Calu3 (cell line): ENCODE measurements at regions not wholly inside any gene's neighbourhood (a gene's known extent, or its start where the extent isn't known, plus 50 kb on each side); places are given as distances from the start of the nearest gene placed in this dataset.
"Not testable (repeated sequence)": the region's sequence is repeated elsewhere in the genome, so short reads cannot be mapped to it uniquely, and the experiment has no call there.

Source experiments
- BruUV-seq: library from RNA; stranded (reverse); fragments of 400-500 nt; replicated peaks from 2 replicates; lab custom pipeline; 2021; lab: Mats Ljungman, UMichigan
- CTCF ChIA-PET: fragments of 300-600 bp; sonication (Branson Sonifier 250); formaldehyde crosslinking; loops from one replicate; lab custom pipeline; 2022; ENCODE audit warnings: antibody characterized with exemption; lab: Charles Lee
- DNase-seq: peaks from one replicate; pipeline ENCODE4 v3.0.0; 2022
- H3K27ac Mint-ChIP-seq: one replicate; pipeline ENCODE4 v1.8.0; 2022; ENCODE audit warnings: mixed read lengths; ENCODE audit not compliant: unreplicated experiment
- H3K27me3 Mint-ChIP-seq: one replicate; pipeline ENCODE4 v1.8.0; 2022; ENCODE audit warnings: mixed read lengths; ENCODE audit not compliant: unreplicated experiment
- H3K36me3 Mint-ChIP-seq: one replicate; pipeline ENCODE4 v1.8.0; 2022; ENCODE audit warnings: mild to moderate bottlenecking, moderate library complexity, mixed read lengths; ENCODE audit not compliant: insufficient read depth, unreplicated experiment
- H3K4me1 Mint-ChIP-seq: one replicate; pipeline ENCODE4 v1.8.0; 2022; ENCODE audit warnings: mild to moderate bottlenecking, low read depth, mixed read lengths; ENCODE audit not compliant: unreplicated experiment
- H3K4me3 Mint-ChIP-seq: one replicate; pipeline ENCODE4 v1.8.0; 2022; ENCODE audit warnings: mild to moderate bottlenecking, low read depth, moderate library complexity, mixed read lengths; ENCODE audit not compliant: unreplicated experiment
- H3K9me3 Mint-ChIP-seq: one replicate; pipeline ENCODE4 v1.8.0; 2022; ENCODE audit warnings: low read depth, mixed read lengths; ENCODE audit not compliant: unreplicated experiment
- intact Hi-C: fragments of 100-400 bp; cut with micrococcal nuclease; formaldehyde crosslinking; loops from one replicate; pipeline ENCODE4 v1.10.0; 2022; ENCODE audit not compliant: unreplicated experiment
- TF ChIP-seq, protein P1 (sequence below): fragments of 200-600 bp; IDR thresholded peaks from one replicate; pipeline ENCODE4 v1.8.0; 2022; ENCODE audit warnings: antibody characterized with exemption; ENCODE audit not compliant: unreplicated experiment

- Mint-ChIP-seq H3K27me3 (peaks cover 35% of the 10 kb centered on the region), H3K36me3 (no peaks in the 10 kb centered on the region), H3K4me3 (no peak overlapping the region), H3K9me3 (no peaks in the 10 kb centered on the region), H3K4me1 (no peaks in the 10 kb centered on the region), H3K27ac (no peak overlapping the region)
- BruUV-seq: no TSS peak
- CTCF ChIA-PET: no interaction called here
- DNase-seq: no peak
- TF ChIP-seq, protein P1, sequence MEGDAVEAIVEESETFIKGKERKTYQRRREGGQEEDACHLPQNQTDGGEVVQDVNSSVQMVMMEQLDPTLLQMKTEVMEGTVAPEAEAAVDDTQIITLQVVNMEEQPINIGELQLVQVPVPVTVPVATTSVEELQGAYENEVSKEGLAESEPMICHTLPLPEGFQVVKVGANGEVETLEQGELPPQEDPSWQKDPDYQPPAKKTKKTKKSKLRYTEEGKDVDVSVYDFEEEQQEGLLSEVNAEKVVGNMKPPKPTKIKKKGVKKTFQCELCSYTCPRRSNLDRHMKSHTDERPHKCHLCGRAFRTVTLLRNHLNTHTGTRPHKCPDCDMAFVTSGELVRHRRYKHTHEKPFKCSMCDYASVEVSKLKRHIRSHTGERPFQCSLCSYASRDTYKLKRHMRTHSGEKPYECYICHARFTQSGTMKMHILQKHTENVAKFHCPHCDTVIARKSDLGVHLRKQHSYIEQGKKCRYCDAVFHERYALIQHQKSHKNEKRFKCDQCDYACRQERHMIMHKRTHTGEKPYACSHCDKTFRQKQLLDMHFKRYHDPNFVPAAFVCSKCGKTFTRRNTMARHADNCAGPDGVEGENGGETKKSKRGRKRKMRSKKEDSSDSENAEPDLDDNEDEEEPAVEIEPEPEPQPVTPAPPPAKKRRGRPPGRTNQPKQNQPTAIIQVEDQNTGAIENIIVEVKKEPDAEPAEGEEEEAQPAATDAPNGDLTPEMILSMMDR: no peak
- intact Hi-C loops: no loop called here
Measured at GRCh38 chr13:100958831-100959230, 284.2 kb upstream of the TMTC4 start.

DNA sequence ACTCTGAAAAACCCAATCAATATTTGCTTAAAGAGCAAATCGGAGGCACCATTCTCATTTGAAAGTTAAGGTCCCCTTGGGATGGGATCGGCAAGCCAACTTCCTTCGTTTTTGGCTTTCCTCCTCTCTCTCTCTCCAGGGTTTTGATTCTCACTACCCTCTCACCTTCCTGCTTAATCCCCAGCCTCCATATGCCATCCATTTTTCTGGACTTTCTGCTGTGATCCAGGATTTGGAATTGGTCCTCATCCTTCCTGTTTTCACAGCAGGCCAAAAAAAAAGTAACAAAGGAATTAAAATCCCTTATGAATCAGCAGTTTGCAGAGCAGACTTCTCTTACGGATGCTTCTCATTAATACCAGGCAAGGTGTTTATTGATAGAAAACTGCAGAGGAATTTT is 283.1 kb upstream of the TMTC4 start:
- Mint-ChIP-seq H3K27me3 (peaks cover 38% of the 10 kb centered on the region), H3K9me3 (no peaks in the 10 kb centered on the region), H3K4me1 (no peaks in the 10 kb centered on the region), H3K36me3 (no peaks in the 10 kb centered on the region), H3K4me3 (no peak overlapping the region), H3K27ac (no peak overlapping the region)
- BruUV-seq: no TSS peak
- TF ChIP-seq, protein P1: no peak
- intact Hi-C loops: no loop called here
- DNase-seq: no peak
- CTCF ChIA-PET: no interaction called here

GRCh38 chr13:100954430-100955305 is 280.1 kb upstream of the TMTC4 start:
- no peak overlapping the region for H3K27ac Mint-ChIP-seq
- no peaks in the 10 kb centered on the region for H3K36me3 Mint-ChIP-seq
- CTCF ChIA-PET: no interaction called here
- no peaks in the 10 kb centered on the region for H3K9me3 Mint-ChIP-seq
- TF ChIP-seq, protein P1: no peak
- H3K4me1 Mint-ChIP-seq: no peaks in the 10 kb centered on the region
- no TSS peak for BruUV-seq
- H3K4me3 Mint-ChIP-seq: no peak overlapping the region
- intact Hi-C loops: no loop called here
- no peak for DNase-seq
- H3K27me3 Mint-ChIP-seq: peaks cover 32% of the 10 kb centered on the region

DNA sequence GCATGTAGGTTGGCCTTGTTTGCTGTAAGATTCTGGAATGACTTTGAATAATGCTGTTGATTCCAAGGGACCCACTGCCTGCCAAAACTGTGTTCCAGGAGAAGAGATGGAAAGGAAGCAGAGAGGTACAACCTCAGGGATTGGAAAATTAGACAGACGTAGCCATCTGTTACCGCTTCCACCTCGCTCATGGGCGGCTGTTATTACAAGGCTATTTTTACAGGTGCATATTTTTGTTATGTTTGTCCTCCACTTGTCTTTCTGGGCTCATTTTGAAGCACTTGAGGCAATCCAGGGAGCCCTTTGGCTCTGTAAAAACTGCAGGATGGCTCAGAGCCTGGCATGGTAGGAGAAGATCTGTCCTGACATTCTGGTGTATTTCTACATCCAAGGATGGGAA is 276.4 kb upstream of the TMTC4 start:
- no peaks in the 10 kb centered on the region for H3K4me1 Mint-ChIP-seq
- DNase-seq: no peak
- intact Hi-C loops: no loop called here
- peaks cover 48% of the 10 kb centered on the region for H3K27me3 Mint-ChIP-seq
- H3K9me3 Mint-ChIP-seq: no peaks in the 10 kb centered on the region
- no TSS peak for BruUV-seq
- CTCF ChIA-PET: no interaction called here
- H3K27ac Mint-ChIP-seq: no peak overlapping the region
- H3K36me3 Mint-ChIP-seq: no peaks in the 10 kb centered on the region
- no peak overlapping the region for H3K4me3 Mint-ChIP-seq
- TF ChIP-seq, protein P1: no peak

- H3K27ac Mint-ChIP-seq, H3K4me3 Mint-ChIP-seq, H3K4me1 Mint-ChIP-seq, H3K36me3 Mint-ChIP-seq, BruUV-seq, CTCF ChIA-PET, intact Hi-C loops, DNase-seq, H3K9me3 Mint-ChIP-seq: not testable (repeated sequence)
- peaks cover 69% of the 10 kb centered on the region for H3K27me3 Mint-ChIP-seq
Measured at GRCh38 chr13:100948937-100949336, 274.3 kb upstream of the TMTC4 start.
